Keratinocyte (primary cell): ENCODE measurements at regions not wholly inside any gene's neighbourhood (a gene's known extent, or its start where the extent isn't known, plus 50 kb on each side); places are given as distances from the start of the nearest gene placed in this dataset.

ENCODE experiments used
- DNase-seq: peaks from one replicate; pipeline ENCODE4 v3.0.0-alpha.2; 2011; ENCODE audit warnings: low read depth, missing footprints, low spot score
- FAIRE-seq: peaks from 2 replicates; lab custom pipeline; 2011; peaks lifted over from hg19 to GRCh38; lab: Jason Lieb, UNC
- H2AFZ ChIP-seq: 2 replicates; pipeline ENCODE4 v1.6.0; 2012; ENCODE audit warnings: low read length, control low read depth, inconsistent platforms; ENCODE audit not compliant: control insufficient read depth
- H3K27ac ChIP-seq: 2 replicates; pipeline ENCODE4 v1.5.1; 2011; ENCODE audit warnings: low read length; ENCODE audit not compliant: control insufficient read depth, insufficient read depth
- H3K27me3 ChIP-seq: 3 replicates; pipeline ENCODE4 v1.6.0; 2011; ENCODE audit warnings: low read length; ENCODE audit not compliant: control insufficient read depth, insufficient read depth; ENCODE audit errors: extremely low read depth
- H3K36me3 ChIP-seq, 2 experiments: 2 replicates in 1 of 2; 3 replicates in 1 of 2; pipeline ENCODE4 v1.5.1; 2011; ENCODE audit warnings: low read length in 2 of 2, mild to moderate bottlenecking in 1 of 2; ENCODE audit not compliant: control insufficient read depth in 2 of 2, insufficient read depth in 2 of 2; ENCODE audit errors: extremely low read depth in 1 of 2
- H3K4me1 ChIP-seq: 3 replicates; pipeline ENCODE4 v1.5.1; 2011; ENCODE audit warnings: low read length; ENCODE audit not compliant: control insufficient read depth, insufficient read depth; ENCODE audit errors: extremely low read depth
- H3K4me2 ChIP-seq: 3 replicates; pipeline ENCODE4 v1.6.0; 2011; ENCODE audit warnings: low read depth, low read length; ENCODE audit not compliant: control insufficient read depth, insufficient read depth; ENCODE audit errors: extremely low read depth
- H3K4me3 ChIP-seq, 3 experiments: fragments of 200-600 bp in 1 of 3; sonication (generic) in 1 of 3; 2 replicates in 2 of 3; 3 replicates in 1 of 3; pipeline ENCODE4 v1.5.1; 2011 to 2016; ENCODE audit warnings: low read length in 3 of 3, mild to moderate bottlenecking in 3 of 3, control low read depth in 2 of 3, inconsistent platforms in 1 of 3, low read depth in 1 of 3, mixed read lengths in 1 of 3, mixed run types in 1 of 3, moderate library complexity in 1 of 3; ENCODE audit not compliant: control insufficient read depth in 2 of 3, insufficient read depth in 2 of 3; ENCODE audit errors: extremely low read depth in 1 of 3
- H3K79me2 ChIP-seq: 2 replicates; pipeline ENCODE4 v1.6.0; 2012; ENCODE audit warnings: low read length; ENCODE audit not compliant: control insufficient read depth, insufficient read depth
- H3K9ac ChIP-seq: 3 replicates; pipeline ENCODE4 v1.6.0; 2011; ENCODE audit warnings: low read length; ENCODE audit not compliant: control insufficient read depth, insufficient read depth; ENCODE audit errors: extremely low read depth
- H3K9me1 ChIP-seq: 3 replicates; pipeline ENCODE4 v1.6.0; 2011; ENCODE audit warnings: low read length; ENCODE audit not compliant: control insufficient read depth, insufficient read depth; ENCODE audit errors: extremely low read depth
- H3K9me3 ChIP-seq: 2 replicates; pipeline ENCODE4 v1.5.1; 2012; ENCODE audit warnings: low read depth, low read length; ENCODE audit not compliant: control insufficient read depth
- H4K20me1 ChIP-seq: 3 replicates; pipeline ENCODE4 v1.6.0; 2011; ENCODE audit warnings: low read length; ENCODE audit not compliant: control insufficient read depth, insufficient read depth; ENCODE audit errors: extremely low read depth
- EZH2 ChIP-seq: IDR thresholded peaks from one replicate; pipeline ENCODE4 v1.6.1; 2012; ENCODE audit warnings: inconsistent platforms, mild to moderate bottlenecking, low read length, moderate library complexity
- dilution Hi-C: fragments of 300-500 bp; cut with MboI; formaldehyde crosslinking; loops from one replicate; pipeline ENCODE4 v1.7.0; 2020; ENCODE audit warnings: low sequenced_read_pairs; ENCODE audit not compliant: extremely low pct_ligation_motif_present
- TF ChIP-seq, protein P1 (sequence below), 3 experiments: IDR thresholded peaks in 1 of 3; conservative IDR thresholded peaks in 1 of 3; optimal IDR thresholded peaks in 1 of 3; 2 replicates in 2 of 3; 3 replicates in 1 of 3; pipeline versions ENCODE3 to v1.5.1; 2011; ENCODE audit warnings: low read length in 3 of 3, mild to moderate bottlenecking in 3 of 3, moderate library complexity in 2 of 3, control low read depth in 1 of 3, inconsistent platforms in 1 of 3; ENCODE audit not compliant: insufficient read depth in 2 of 3; ENCODE audit errors: extremely low read depth in 1 of 3

DNA sequence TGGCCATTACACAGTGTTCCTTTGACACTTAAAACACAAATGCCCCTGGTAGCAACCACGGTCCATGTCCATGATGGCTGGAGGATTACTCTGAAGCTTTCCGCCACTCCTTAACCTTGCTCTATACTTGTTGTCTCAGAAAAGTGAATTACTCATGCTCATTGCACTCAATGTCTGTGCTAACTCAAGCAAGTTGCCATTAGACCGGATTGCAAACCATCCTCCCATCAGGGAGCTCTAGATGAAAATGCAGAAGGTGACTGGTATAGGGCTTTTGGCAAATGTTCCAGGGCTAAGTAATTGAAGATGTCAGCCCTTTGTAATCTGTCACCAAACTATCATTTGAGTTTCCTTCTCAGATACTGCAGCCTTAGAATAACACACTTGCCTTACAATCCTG lies 1288.3 kb upstream of the B3GALT2 start:
- Histone ChIP-seq H3K9me3 (no peaks in the 10 kb centered on the region), H2AFZ (no peak overlapping the region), H3K4me1 (no peaks in the 10 kb centered on the region), H3K79me2 (no peaks in the 10 kb centered on the region), H4K20me1 (no peaks in the 10 kb centered on the region), H3K4me3 (no peak overlapping the region), H3K9ac (no peak overlapping the region), H3K4me2 (no peak overlapping the region), H3K27ac (no peak overlapping the region), H3K27me3 (no peaks in the 10 kb centered on the region), H3K36me3 (no peaks in the 10 kb centered on the region), H3K9me1 (no peaks in the 10 kb centered on the region)
- DNase-seq (no peak), FAIRE-seq (no peak)
- TF ChIP-seq, protein P1, sequence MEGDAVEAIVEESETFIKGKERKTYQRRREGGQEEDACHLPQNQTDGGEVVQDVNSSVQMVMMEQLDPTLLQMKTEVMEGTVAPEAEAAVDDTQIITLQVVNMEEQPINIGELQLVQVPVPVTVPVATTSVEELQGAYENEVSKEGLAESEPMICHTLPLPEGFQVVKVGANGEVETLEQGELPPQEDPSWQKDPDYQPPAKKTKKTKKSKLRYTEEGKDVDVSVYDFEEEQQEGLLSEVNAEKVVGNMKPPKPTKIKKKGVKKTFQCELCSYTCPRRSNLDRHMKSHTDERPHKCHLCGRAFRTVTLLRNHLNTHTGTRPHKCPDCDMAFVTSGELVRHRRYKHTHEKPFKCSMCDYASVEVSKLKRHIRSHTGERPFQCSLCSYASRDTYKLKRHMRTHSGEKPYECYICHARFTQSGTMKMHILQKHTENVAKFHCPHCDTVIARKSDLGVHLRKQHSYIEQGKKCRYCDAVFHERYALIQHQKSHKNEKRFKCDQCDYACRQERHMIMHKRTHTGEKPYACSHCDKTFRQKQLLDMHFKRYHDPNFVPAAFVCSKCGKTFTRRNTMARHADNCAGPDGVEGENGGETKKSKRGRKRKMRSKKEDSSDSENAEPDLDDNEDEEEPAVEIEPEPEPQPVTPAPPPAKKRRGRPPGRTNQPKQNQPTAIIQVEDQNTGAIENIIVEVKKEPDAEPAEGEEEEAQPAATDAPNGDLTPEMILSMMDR (optimal IDR thresholded peaks at IDR 0.05 in 1 of 3, IDR thresholded peaks at IDR 0.05 in 1 of 3, conservative IDR thresholded peaks at IDR 0.05 in 1 of 3; ENCODE audit: extremely low read depth in 1 of 3, insufficient read depth in 2 of 3, low read length in 3 of 3) = no peak
- no peak for TF ChIP-seq EZH2
- dilution Hi-C loops = no loop called here

DNA sequence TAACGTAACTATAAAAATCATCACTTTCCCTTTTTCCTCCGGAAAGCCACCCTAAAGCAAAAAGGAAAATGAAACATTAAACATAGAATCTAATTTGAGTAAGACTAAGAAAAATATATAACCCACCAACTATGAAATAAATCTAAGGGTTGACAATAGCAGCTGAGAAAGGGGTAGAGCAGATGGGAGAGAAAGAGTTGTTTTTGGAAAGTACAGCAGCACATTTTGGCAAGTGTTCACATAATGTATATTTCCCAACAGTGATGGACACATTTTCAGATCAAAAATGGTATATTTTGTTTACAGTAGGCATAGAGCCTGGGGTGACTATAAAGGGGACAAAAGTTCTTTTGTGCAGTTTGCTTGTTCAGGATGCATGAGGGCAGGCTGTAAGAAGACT lies 1287.4 kb upstream of the B3GALT2 start:
- dilution Hi-C loops = no loop called here
- Histone ChIP-seq H3K79me2 (no peaks in the 10 kb centered on the region), H3K4me3 (no peak overlapping the region), H3K4me2 (no peak overlapping the region), H2AFZ (no peak overlapping the region), H3K27ac (no peak overlapping the region), H3K36me3 (no peaks in the 10 kb centered on the region), H3K9me3 (no peaks in the 10 kb centered on the region), H3K9ac (no peak overlapping the region), H3K4me1 (no peaks in the 10 kb centered on the region), H3K9me1 (no peaks in the 10 kb centered on the region), H4K20me1 (no peaks in the 10 kb centered on the region), H3K27me3 (no peaks in the 10 kb centered on the region)
- TF ChIP-seq, protein P1 (optimal IDR thresholded peaks at IDR 0.05 in 1 of 3, IDR thresholded peaks at IDR 0.05 in 1 of 3, conservative IDR thresholded peaks at IDR 0.05 in 1 of 3; ENCODE audit: extremely low read depth in 1 of 3, insufficient read depth in 2 of 3, low read length in 3 of 3) = no peak
- TF ChIP-seq EZH2 = no peak
- DNase-seq (no peak), FAIRE-seq (no peak)
